HG02678 (cell line): ENCODE measurements at regions not wholly inside any gene's neighbourhood (a gene's known extent, or its start where the extent isn't known, plus 50 kb on each side); places are given as distances from the start of the nearest gene placed in this dataset.

Source experiments
- ATAC-seq: cut with Tn5 transposase; IDR thresholded peaks from one replicate; pipeline ENCODE4 v1.9.1; 2021; ENCODE audit warnings: mild to moderate bottlenecking, moderate library complexity; ENCODE audit not compliant: unreplicated experiment

DNA sequence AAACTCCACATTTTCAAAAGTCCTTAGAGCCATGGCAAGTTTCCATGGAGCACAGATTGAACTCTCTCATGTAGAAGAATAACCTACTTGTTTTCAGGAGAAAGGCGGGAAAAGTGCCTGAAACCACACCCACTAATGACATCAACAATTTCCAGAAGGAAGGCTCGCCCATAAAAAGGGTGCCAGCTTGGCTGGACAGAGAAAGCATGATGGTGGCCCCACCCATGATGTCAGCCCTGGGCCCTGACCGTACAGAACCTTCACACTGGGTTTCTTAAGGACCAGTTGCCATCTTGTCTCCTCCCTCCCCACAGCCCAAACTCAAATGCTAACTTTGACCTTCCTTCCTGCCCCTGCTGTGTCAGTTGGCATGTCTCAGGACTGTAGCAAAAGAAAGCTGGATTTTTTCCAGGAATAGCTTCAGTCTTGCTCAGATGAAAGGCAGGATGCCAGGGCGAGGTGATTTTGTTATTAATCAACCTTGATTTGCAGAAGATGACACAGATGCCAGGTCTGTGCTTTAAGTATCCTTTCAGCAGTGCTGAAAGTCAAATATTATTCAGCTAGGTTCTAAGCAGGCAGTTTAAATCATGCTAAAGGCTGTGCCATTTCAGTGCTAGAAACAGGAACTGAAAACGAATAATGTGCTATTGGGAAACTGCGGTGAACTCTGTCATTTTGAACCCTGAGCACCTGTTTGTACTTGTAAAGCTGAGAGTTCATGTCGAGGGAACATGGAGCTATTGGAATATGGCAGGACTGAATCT, 89.5 kb upstream of the RFC3 start:
- peak; percentile 85 for ATAC-seq

DNA sequence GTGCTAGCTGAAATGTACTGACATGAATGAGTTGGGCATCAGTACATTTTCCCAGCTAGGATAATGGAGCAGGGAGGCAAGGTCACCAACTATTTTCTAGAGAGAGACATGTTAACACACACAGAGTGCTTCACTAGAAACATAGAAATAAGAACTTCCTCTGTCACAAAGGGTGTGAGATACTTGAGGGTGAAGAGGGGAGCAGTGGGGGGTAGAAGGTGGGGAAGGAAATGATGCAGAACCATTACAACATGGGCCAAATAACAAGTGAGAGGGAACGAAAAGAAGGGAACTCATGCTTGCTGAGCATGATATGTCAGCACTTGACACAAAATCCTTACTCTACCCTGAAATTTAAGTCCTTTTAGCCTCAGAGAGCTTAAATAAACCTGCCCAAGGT, 87.8 kb upstream of the RFC3 start:
- ATAC-seq, result no peak

DNA sequence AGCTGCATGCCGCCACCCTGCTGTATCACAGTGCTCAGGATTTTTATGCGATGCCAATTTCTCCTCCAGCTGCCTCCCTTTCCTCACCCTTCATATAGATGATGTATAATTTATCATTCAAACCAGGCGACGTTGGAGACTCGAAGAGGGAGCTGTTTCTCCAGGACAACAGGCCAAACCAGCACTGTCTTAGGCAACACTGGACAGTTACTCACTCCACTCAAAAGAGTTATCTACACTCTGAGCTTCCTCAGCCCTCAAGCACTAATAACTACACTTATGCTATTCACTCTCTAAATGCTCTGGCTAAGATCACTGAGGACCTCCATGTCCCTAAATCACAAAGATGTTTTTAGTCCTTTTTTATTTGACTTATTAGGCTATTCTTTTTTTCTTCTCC, 87.3 kb upstream of the RFC3 start:
- ATAC-seq, result no peak

DNA sequence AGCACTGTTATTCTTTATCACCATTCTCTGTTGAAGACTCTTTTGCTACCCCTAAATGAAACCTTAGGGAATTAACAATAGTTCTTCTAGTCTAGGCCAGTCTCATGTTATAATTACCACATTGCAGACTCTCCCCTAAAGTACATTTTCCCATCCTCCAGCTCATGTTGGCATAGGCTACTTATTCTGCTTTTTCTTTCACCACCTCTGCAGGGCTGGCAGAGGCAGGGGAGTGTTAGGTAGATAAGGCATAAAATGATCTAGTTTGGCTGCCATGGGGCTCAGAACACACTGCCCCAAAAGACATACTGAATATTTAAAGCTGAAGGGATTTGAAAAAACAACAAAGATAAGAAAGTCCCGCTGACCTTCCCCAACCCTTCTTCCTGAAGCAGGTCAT, 82.7 kb upstream of the RFC3 start:
- no peak for ATAC-seq

DNA sequence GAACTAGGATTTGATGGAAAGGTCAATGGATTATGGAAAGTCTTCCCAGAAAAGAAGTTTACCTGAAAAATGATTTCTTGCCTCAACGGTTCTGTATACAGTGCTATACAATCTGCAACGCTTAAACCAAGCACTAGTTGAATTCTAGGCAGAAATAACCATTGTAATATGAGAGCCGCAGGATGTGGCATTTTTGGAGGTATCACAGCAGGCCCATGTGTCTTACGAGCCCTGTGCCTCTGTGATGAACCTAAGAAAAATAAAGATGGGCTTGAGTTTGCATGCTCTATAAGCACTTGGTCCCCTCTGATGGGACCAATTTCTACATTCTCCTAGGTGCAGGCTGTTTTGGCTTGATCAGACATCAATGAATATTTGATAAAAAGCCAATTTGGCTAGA, 78.7 kb upstream of the RFC3 start:
- no peak for ATAC-seq

DNA sequence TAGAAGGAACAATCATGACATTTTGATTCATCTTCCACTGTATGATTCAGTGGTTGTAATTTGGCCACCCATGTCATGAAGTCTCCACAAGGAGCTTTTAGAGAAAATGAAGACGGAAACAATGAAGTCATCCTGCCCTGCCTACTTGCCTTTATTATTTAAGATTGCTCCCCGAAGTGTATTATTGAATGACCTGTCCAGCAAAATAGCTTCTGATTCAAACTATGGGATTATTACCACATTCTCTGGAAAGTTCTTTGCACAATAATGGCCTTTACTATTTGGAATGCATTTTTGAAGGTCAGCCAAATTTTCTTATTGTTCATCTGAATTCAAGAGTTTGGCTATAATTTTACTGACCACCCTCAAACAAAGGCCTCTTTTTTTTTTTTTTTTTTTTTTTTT, 77.8 kb upstream of the RFC3 start:
- ATAC-seq, result no peak

DNA sequence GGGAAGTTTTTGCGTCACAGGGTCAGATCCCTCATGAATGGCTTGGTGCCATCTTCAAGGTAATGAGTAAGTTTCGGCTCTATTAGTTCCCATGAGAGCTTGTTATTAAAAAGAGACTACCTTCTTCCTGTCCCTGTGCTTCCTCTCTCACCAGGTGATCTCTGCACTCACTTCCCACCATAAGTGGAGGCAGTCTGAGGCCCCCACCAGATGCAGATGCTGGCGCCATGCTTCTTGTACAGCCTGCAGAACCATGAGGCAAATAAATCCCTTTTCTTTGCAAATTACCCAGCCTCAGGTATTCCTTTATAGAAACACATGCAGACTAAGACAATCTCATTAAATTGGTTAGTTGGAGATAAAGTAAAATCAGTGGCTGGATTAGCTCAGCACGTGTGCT, 75.6 kb upstream of the RFC3 start:
- no peak for ATAC-seq

DNA sequence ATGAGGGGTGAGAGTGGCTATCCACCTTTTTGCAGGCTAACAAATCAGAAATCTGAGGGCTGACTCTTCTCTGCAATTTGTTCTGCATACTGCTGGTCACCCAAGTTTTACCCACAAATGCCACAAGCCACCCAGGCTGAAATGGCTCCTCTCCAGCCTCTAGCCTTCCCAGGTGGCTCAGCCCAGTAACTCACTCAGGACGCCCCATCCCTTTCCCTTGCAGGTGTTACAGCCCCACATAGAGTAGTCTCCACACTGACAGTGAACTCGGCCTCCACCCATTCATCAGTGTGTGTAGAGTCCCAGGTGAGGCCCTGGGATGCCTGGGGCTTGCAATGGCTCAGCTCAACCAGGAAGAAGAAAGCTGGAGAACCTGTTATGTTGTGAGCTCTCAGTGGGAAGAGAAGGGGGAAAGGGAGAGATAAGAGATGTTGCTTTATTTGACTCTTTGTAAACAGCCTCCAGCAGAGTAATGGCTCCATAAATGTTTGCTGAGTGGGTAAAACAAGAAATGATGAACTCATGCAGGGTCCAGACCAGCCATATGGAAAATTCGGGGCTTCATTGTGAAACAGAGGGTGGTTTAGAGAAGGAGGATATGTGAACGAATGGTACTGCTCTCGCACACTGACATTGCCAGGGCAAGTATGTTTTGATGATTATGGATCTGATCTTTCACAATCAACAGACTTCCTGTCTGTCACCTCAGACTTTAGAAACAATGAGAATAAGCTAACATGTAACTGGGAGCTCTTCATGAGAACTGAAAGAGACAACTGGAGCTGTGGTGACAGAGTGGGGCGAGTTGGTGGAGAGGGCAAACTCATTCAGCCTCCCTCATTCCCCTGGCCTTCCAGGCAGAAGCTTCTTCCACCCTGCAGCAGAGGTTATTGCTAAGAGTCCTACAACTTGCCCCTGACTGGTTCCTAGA, 74.2 kb upstream of the RFC3 start:
- peak; percentile 76 for ATAC-seq

DNA sequence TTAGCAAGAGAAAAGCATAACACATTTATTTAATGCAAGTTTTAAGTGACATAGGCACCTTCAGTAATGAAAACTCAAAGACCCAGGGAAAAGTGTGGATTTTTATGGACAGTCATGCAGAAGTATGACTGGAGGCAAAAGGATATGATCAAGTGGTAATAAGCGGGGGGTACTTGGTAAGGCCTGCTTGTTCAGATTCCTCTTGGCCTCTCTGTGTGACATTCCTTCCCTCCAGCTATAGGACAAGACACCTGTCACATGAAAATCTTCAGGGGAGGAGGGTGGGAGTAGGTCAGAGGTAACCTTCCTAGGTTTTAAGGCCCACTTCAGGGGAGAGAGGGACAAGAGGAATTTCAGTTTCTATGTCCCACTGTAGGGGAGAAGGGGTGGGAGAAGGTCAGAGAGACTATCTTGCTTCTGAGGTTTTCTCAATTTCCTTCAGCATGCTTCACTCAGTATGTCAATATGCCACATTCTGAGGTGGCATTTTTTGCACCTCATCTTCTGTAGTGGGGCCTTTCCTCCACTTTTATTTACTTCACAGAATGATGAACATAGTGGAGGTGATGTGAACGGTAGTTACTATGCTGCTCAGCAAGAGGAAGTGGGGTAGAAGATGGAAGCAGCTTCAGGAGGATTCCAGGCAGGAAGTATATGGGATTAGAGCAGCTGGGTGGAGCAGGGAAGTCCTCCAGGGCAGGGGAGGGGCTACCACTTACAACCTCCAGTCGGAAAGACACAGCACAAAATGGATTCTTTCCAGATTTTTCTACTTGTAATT, 73.2 kb upstream of the RFC3 start:
- no peak for ATAC-seq

DNA sequence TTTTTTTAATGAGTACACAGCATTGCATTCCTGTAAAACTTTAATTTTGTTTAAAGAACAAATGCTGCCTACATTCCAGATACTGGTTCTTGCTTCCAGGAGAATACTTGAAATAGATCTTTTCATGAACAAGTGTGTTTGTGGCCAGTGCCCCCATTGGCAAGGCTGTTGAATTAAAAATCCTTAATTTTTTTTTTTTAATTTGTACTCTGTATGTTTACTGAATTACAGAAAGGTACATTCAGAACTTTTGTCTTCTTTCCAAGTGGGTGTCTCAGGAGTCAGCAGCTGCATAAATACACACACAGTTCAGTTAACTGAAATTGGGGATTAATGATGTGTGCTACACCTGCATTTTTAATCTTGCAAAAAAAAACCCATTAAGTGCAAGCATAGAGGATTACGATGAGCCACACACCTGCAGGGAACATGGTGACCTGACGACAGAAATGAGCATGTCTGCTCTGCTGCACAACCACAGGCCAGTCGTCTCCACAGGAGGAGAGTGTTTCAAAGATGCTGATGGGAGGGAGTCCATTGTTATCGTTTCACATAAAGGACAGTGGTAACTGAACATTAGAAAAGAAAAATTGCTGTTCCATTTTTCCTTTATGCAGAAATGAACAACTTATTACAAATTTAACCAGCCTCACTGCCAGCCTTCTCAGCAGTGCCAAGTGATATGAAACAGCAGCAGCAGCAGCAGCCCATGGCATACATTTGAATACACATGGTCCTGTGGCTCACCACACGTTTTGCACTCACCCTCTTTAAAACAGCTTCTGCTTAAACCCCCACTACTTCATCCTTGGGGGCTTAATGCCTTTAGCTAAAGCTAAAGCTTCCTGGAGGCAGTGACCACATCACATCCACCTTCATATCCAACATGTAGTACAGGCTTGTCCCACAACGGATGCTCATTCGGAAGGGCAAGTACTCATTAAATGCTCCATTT, 72.3 kb upstream of the RFC3 start:
- ATAC-seq, result peak; percentile 68

DNA sequence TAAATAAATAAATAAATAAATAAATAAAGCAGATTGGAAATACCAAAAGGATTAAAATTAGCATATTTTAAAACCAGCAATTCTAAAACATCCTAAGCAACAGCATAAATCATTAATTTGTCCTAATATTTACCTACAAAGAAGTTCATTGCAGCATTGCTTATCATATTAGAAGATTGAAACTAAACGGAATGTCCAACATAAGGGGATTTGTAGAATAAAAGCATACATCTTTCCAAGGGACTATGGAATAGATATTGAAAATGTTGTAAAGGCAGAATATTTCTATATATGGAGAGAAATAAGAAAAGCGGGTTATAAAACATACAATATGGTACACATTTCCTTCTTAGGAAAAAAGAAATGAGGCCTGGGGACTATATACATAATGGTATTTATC, 71.1 kb upstream of the RFC3 start:
- no peak for ATAC-seq

DNA sequence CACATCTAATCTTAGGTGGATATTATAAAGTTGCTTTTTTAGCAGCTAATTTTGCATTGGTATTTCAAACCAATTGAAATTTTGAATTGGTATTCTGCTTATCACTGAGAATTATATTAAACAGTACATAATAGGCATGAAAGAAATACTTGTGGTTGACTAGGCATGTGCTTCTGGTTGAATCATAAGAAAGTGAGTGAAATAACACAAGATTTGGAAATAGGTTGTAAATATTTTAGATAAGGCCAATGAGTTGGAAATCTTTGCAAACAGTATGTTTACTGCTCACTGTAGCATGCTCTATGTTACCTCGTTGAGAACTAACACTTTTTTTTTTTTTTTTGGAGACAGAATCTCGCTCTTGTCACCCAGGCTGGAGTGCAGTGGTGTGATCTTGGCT, 66.8 kb upstream of the RFC3 start:
- ATAC-seq, result no peak

DNA sequence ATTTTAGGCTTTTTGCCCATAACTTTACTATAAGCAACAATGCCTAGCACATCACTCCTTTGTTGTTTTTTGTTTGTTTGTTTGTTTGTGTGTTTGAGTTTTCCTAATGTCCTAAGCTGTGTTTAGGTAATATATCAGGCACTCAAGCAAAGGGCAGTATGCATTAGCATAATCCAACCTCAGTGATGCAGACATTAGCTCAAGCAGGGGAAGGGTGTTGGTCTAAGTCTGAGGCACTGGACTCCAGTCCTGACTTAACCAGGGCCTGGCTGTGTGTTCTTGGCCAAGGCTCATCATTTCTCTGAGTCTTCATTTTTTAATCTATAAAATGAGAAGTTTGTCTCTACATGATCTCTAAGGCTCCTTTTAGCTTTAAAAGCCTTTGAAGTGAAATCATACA, 65.9 kb upstream of the RFC3 start:
- no peak for ATAC-seq

DNA sequence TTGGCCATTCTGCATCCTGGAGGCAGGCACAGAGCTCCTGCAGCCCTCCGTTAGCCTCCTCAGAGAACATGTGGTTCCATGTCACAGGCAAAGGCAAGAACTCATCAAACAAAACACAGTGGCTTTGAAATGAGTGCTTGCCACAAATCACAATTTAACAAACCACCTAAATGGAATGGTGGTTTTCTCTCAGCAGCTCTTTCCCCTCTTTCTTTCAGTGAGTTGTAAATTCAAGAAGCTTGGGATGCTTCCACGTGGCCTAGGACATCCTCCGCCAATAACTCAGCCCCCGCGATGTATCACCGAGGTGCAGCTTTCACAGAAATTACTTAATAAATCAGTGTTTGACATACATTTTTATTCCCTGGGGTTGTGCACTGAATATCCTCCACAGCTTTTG, 65.4 kb upstream of the RFC3 start:
- no peak for ATAC-seq

DNA sequence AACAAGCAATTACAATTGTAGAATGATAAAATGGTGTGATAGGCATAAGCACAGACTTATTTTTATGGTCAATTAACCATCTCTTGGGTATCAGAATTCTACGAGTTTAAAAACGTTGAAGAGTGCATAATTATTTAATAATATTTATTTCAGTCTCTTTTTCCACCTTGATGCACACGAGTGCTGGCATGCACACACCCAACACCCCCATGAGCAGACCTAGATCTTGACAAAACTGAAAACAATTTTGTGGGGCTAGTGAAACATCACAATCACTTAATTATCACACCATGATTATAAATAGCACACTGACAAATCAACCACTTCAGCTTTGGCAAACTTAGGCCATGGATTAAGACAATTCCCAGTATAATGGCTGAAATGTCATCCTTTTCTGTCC, 61.0 kb upstream of the RFC3 start:
- ATAC-seq, result no peak

DNA sequence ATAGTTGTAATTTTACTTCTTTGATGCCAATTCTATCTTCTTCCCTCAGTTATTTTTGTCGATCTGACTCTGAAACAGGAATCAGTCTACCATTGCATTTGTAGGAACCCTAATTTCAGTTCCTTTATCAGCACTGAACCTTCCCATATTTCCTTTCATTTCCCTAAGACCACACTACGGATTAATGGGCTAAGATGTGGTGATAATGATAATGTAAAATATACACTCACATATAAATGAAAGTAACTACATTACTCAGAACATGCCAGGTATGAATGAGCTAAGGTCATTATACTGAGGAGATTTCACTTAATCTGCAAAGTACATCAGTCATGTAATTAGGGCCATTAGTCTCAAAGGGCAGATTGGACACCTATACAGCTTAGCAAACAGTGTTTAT, 60.2 kb upstream of the RFC3 start:
- ATAC-seq, result peak; percentile 52

DNA sequence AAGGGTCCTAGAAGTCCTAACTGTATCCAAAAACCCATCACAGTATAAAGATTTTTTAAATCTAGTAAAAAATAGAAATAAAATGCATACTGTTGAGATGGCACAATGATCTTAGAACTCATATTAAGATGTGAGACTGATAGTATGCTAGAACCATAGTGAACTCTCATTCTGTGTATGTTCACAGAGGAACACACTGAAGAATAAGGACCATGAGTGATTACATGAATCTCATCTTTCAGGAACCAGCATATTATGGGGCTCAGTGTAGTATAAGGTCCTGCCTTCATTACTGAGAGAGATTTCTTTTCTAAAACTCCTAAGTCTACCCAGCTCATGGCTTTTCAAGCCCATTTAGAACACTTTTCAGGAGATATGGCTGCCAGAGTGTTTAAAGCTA, 59.8 kb upstream of the RFC3 start:
- ATAC-seq, result peak; percentile 47

DNA sequence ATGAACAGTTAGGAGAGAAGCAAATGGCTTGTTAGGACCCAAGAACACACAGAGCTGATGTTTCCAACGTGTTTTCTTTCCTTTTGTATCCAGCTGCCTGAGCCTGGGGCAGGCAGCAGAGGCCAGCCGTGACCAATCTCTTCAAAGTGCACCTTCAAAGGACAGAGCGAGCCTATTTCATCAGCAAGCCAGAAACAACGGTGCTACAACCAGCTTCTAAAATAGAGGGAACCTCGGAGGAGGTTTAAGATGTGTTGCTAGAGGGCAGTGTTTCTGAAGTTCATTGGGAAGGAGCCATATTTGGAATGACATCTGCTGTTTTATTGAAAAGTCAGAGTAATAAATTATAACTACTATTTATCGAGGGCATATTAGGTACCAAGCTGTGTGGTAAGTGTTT, 56.2 kb upstream of the RFC3 start:
- no peak for ATAC-seq

DNA sequence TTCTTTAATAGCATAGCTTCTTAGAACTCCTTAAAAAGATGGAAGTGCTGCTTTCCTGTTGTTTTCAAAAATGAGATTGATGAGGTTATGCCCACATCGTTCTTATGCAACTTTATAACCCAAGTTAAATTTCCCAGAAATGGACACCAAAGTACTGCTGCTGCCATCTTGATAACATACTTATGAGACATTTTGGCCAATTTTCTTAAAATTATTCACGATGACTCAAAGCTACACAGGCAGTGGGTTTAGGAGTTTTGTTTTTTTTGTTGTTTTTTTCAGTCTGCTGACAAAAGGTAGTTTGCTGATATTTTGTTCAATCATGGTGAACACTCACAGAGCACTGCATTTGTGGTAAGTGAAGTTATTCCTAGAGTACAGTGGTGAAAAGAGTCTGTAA, 54.9 kb upstream of the RFC3 start:
- no peak for ATAC-seq

DNA sequence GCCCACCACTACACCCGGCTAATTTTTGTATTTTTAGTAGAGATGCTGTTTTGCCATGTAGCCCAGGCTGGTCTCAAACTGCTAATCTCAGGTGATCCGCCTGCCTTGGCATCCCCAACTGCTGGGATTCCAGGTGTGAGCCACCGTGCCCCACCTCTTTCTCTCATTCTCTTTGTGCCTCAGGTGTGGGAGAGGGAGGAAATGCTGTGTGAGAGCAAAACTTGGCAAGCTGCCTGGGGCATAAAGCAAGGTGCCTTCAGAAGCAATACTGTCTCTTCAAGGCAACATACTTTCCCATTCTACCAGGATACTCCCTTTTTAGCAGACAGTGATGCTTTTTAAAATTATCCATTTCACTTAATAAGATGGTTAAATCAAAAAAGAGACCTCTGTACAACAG, 53.2 kb upstream of the RFC3 start:
- no peak for ATAC-seq
